Fibroblast of lung (primary cell): ENCODE measurements at regions not wholly inside any gene's neighbourhood (a gene's known extent, or its start where the extent isn't known, plus 50 kb on each side); places are given as distances from the start of the nearest gene placed in this dataset.

ENCODE experiments used
- EZH2 ChIP-seq: IDR thresholded peaks from 2 replicates; pipeline ENCODE4 v1.5.1; 2012; ENCODE audit warnings: low read length, control low read depth, mild to moderate bottlenecking; ENCODE audit errors: missing control alignments
- TF ChIP-seq, protein P1 (sequence below), 2 donors: IDR thresholded peaks in 1 of 2; conservative IDR thresholded peaks in 1 of 2; 1 replicate in 1 of 2; 2 replicates in 1 of 2; pipeline ENCODE4 v1.5.1; 2011 to 2012; ENCODE audit warnings: low read length in 2 of 2, control low read depth in 1 of 2, inconsistent platforms in 1 of 2, low read depth in 1 of 2, mild to moderate bottlenecking in 1 of 2

DNA sequence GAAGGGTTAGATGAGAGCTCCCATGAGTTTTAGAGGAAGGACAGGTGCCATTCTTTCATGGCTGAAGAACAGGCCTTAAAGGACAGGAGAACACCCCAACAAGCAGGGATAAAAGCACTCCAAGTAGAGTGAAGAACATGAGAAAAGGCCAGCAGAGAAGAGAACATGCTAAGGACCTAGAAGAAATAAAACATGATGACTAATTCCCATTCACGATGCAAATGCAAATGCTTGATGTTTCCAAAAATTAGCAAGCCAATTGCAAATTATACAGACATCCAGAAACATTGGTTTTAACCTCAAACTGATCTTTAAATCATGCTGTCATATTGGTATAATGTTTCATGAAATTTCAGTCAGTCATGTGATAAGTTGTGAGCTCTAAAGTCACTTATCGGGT, 241.7 kb downstream of the CNTN3 start:
- TF ChIP-seq, protein P1, sequence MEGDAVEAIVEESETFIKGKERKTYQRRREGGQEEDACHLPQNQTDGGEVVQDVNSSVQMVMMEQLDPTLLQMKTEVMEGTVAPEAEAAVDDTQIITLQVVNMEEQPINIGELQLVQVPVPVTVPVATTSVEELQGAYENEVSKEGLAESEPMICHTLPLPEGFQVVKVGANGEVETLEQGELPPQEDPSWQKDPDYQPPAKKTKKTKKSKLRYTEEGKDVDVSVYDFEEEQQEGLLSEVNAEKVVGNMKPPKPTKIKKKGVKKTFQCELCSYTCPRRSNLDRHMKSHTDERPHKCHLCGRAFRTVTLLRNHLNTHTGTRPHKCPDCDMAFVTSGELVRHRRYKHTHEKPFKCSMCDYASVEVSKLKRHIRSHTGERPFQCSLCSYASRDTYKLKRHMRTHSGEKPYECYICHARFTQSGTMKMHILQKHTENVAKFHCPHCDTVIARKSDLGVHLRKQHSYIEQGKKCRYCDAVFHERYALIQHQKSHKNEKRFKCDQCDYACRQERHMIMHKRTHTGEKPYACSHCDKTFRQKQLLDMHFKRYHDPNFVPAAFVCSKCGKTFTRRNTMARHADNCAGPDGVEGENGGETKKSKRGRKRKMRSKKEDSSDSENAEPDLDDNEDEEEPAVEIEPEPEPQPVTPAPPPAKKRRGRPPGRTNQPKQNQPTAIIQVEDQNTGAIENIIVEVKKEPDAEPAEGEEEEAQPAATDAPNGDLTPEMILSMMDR (conservative IDR thresholded peaks at IDR 0.05 in 1 of 2, IDR thresholded peaks at IDR 0.05 in 1 of 2; ENCODE audit: low read depth in 1 of 2, low read length in 2 of 2) = no peak
- TF ChIP-seq EZH2 = no peak
